ENCODE measurements at regions not wholly inside any gene's neighbourhood (a gene's known extent, or its start where the extent isn't known, plus 50 kb on each side); places are given as distances from the start of the nearest gene placed in this dataset.
"Not testable (repeated sequence)": the region's sequence is repeated elsewhere in the genome, so short reads cannot be mapped to it uniquely, and the experiment has no call there.

- not testable (repeated sequence) for DNase-seq (ENCODE audit: low read depth in 1 of 2, low spot score in 1 of 2)
These were observed 350.2 kb downstream of the BCL2L11 start for GRCh38 chr2:111470924-111471323.

GRCh38 chr2:111471791-111472530 lies 351.2 kb downstream of the BCL2L11 start:
- DNase-seq (ENCODE audit: low read depth in 1 of 2, low spot score in 1 of 2), result not testable (repeated sequence)

- not testable (repeated sequence) for DNase-seq (ENCODE audit: low read depth in 1 of 2, low spot score in 1 of 2)
These were observed 352.2 kb downstream of the BCL2L11 start for GRCh38 chr2:111472844-111473403.

GRCh38 chr2:111473522-111473921 lies 352.8 kb downstream of the BCL2L11 start:
- DNase-seq (ENCODE audit: low read depth in 1 of 2, low spot score in 1 of 2), result not testable (repeated sequence)

- not testable (repeated sequence) for DNase-seq (ENCODE audit: low read depth in 1 of 2, low spot score in 1 of 2)
These were observed 353.5 kb downstream of the BCL2L11 start for GRCh38 chr2:111474198-111474705.

- DNase-seq (ENCODE audit: low read depth in 1 of 2, low spot score in 1 of 2), result not testable (repeated sequence)
These were observed 357.6 kb downstream of the BCL2L11 start for GRCh38 chr2:111478335-111478734.

GRCh38 chr2:111478871-111479318 lies 358.2 kb downstream of the BCL2L11 start:
- not testable (repeated sequence) for DNase-seq (ENCODE audit: low read depth in 1 of 2, low spot score in 1 of 2)

- DNase-seq (ENCODE audit: low read depth in 1 of 2, low spot score in 1 of 2), result not testable (repeated sequence)
These were observed 359.4 kb downstream of the BCL2L11 start for GRCh38 chr2:111480016-111480625.

GRCh38 chr2:111480633-111481032 lies 359.9 kb downstream of the BCL2L11 start:
- not testable (repeated sequence) for DNase-seq (ENCODE audit: low read depth in 1 of 2, low spot score in 1 of 2)

- not testable (repeated sequence) for DNase-seq (ENCODE audit: low read depth in 1 of 2, low spot score in 1 of 2)
These were observed 360.5 kb downstream of the BCL2L11 start for GRCh38 chr2:111481219-111481618.

GRCh38 chr2:111482987-111483679 lies 362.4 kb downstream of the BCL2L11 start:
- not testable (repeated sequence) for DNase-seq (ENCODE audit: low read depth in 1 of 2, low spot score in 1 of 2)

GRCh38 chr2:111484097-111484496 lies 363.4 kb downstream of the BCL2L11 start:
- not testable (repeated sequence) for DNase-seq (ENCODE audit: low read depth in 1 of 2, low spot score in 1 of 2)

GRCh38 chr2:111485895-111486294 lies 365.2 kb downstream of the BCL2L11 start:
- DNase-seq (ENCODE audit: low read depth in 1 of 2, low spot score in 1 of 2), result not testable (repeated sequence)

GRCh38 chr2:111488451-111488850 lies 367.7 kb downstream of the BCL2L11 start:
- not testable (repeated sequence) for DNase-seq (ENCODE audit: low read depth in 1 of 2, low spot score in 1 of 2)

- not testable (repeated sequence) for DNase-seq (ENCODE audit: low read depth in 1 of 2, low spot score in 1 of 2)
These were observed 368.7 kb downstream of the BCL2L11 start for GRCh38 chr2:111489460-111489859.

GRCh38 chr2:111491181-111491580 lies 370.5 kb downstream of the BCL2L11 start:
- DNase-seq (ENCODE audit: low read depth in 1 of 2, low spot score in 1 of 2), result not testable (repeated sequence)

GRCh38 chr2:111491614-111492013 lies 370.9 kb downstream of the BCL2L11 start:
- not testable (repeated sequence) for DNase-seq (ENCODE audit: low read depth in 1 of 2, low spot score in 1 of 2)

- DNase-seq (ENCODE audit: low read depth in 1 of 2, low spot score in 1 of 2), result not testable (repeated sequence)
These were observed 372.4 kb downstream of the BCL2L11 start for GRCh38 chr2:111492995-111493719.

- not testable (repeated sequence) for DNase-seq (ENCODE audit: low read depth in 1 of 2, low spot score in 1 of 2)
These were observed 373.0 kb downstream of the BCL2L11 start for GRCh38 chr2:111493720-111494078.

GRCh38 chr2:111494288-111494980 lies 373.7 kb downstream of the BCL2L11 start:
- DNase-seq (ENCODE audit: low read depth in 1 of 2, low spot score in 1 of 2), result not testable (repeated sequence)

Data from activated T-helper 1 cell treated with anti-CD3 and anti-CD28 coated beads, Interleukin-2, amount 50 U/mL, for 16 hours (primary cell).